ENCODE measurements at regions not wholly inside any gene's neighbourhood (a gene's known extent, or its start where the extent isn't known, plus 50 kb on each side); places are given as distances from the start of the nearest gene placed in this dataset.

DNA sequence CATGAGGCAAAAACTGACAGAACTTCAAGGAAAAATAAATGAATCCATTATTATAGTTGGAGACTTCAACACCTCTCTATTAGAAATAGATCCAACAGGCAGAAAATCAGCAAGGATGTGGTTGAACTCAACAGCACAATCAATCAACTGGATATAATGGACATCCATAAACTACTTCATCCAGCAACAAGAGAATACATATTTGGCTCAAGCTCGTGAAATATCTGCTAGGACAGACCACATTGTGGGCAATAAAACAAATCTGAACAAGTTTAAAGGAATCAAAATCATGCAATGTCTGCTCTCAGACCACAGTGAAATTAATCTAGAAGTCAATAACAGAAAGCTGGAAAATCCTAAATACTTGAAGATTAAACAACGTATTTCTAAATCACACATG is 362.6 kb downstream of the CD109 start:
- TF ChIP-seq, protein P1, sequence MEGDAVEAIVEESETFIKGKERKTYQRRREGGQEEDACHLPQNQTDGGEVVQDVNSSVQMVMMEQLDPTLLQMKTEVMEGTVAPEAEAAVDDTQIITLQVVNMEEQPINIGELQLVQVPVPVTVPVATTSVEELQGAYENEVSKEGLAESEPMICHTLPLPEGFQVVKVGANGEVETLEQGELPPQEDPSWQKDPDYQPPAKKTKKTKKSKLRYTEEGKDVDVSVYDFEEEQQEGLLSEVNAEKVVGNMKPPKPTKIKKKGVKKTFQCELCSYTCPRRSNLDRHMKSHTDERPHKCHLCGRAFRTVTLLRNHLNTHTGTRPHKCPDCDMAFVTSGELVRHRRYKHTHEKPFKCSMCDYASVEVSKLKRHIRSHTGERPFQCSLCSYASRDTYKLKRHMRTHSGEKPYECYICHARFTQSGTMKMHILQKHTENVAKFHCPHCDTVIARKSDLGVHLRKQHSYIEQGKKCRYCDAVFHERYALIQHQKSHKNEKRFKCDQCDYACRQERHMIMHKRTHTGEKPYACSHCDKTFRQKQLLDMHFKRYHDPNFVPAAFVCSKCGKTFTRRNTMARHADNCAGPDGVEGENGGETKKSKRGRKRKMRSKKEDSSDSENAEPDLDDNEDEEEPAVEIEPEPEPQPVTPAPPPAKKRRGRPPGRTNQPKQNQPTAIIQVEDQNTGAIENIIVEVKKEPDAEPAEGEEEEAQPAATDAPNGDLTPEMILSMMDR (IDR thresholded peaks at IDR 0.05), result no peak
- no peak for TF ChIP-seq EZH2 (IDR thresholded peaks at IDR 0.05; ENCODE audit: borderline replicate concordance, insufficient read depth, low read depth, low read length, poor library complexity, severe bottlenecking)
